HEK293T (cell line): ENCODE measurements at regions not wholly inside any gene's neighbourhood (a gene's known extent, or its start where the extent isn't known, plus 50 kb on each side); places are given as distances from the start of the nearest gene placed in this dataset.

Experiments used
- CTCF ChIA-PET: fragments of 350-600 bp; formaldehyde crosslinking; extraction: SDS; loops from one replicate; lab custom pipeline; 2021; ENCODE audit warnings: antibody characterized with exemption, inconsistent platforms; lab: Yijun Ruan, JAX
- POLR2A ChIA-PET: fragments of 350-600 bp; formaldehyde crosslinking; extraction: SDS; loops from one replicate; lab custom pipeline; 2020; ENCODE audit warnings: antibody characterized with exemption, inconsistent platforms; lab: Yijun Ruan, JAX
- DNase-seq: peaks from one replicate; pipeline ENCODE4 v3.0.0; 2012; ENCODE audit warnings: mixed read lengths; ENCODE audit errors: extremely low spot score
- ARNT ChIP-seq: fragments of 450-650 bp; IDR thresholded peaks from 2 replicates; pipeline ENCODE4 v1.6.1; 2017; ENCODE audit warnings: mild to moderate bottlenecking
- BHLHE40 ChIP-seq: fragments of 450-650 bp; IDR thresholded peaks from 2 replicates; pipeline ENCODE4 v1.6.1; 2016; ENCODE audit warnings: mild to moderate bottlenecking, moderate library complexity, borderline replicate concordance
- CTBP1 ChIP-seq: fragments of 450-650 bp; IDR thresholded peaks from 2 replicates; pipeline ENCODE4 v1.6.1; 2016; ENCODE audit warnings: borderline replicate concordance
- ELF4 ChIP-seq: fragments of 450-650 bp; IDR thresholded peaks from 2 replicates; pipeline ENCODE4 v1.6.1; 2017; ENCODE audit warnings: antibody characterized with exemption
- FOXA1 ChIP-seq: fragments of 450-650 bp; IDR thresholded peaks from 2 replicates; pipeline ENCODE4 v1.6.1; 2016; ENCODE audit warnings: mild to moderate bottlenecking
- FOXK2 ChIP-seq: fragments of 450-650 bp; IDR thresholded peaks from 2 replicates; pipeline ENCODE4 v1.6.1; 2016; ENCODE audit warnings: mild to moderate bottlenecking
- FOXM1 ChIP-seq: fragments of 450-650 bp; IDR thresholded peaks from 2 replicates; pipeline ENCODE4 v1.6.1; 2017; ENCODE audit warnings: mild to moderate bottlenecking, borderline replicate concordance
- HDGF ChIP-seq: fragments of 450-650 bp; IDR thresholded peaks from 2 replicates; pipeline ENCODE4 v1.6.1; 2017; ENCODE audit warnings: antibody characterized with exemption, borderline replicate concordance
- L3MBTL2 ChIP-seq: fragments of 450-650 bp; conservative IDR thresholded peaks from 2 replicates; pipeline ENCODE4 v1.6.1; 2016; ENCODE audit warnings: mild to moderate bottlenecking
- LEF1 ChIP-seq: fragments of 450-650 bp; IDR thresholded peaks from 2 replicates; pipeline ENCODE4 v1.6.1; 2017; ENCODE audit warnings: mild to moderate bottlenecking, borderline replicate concordance
- NFRKB ChIP-seq: fragments of 450-650 bp; IDR thresholded peaks from 2 replicates; pipeline ENCODE4 v1.6.1; 2016; ENCODE audit warnings: mild to moderate bottlenecking, moderate library complexity
- SP1 ChIP-seq: fragments of 450-650 bp; IDR thresholded peaks from 2 replicates; pipeline ENCODE4 v1.6.1; 2017
- SUZ12 ChIP-seq: fragments of 450-650 bp; IDR thresholded peaks from 2 replicates; pipeline ENCODE4 v1.6.1; 2016; ENCODE audit warnings: mild to moderate bottlenecking
- TARDBP ChIP-seq: fragments of 450-650 bp; IDR thresholded peaks from 2 replicates; pipeline ENCODE4 v1.6.1; 2016
- ZNF384 ChIP-seq: fragments of 450-650 bp; IDR thresholded peaks from 2 replicates; pipeline ENCODE4 v1.6.1; 2016
- TF ChIP-seq, protein P1 (sequence below): fragments of 450-650 bp; IDR thresholded peaks from 2 replicates; pipeline ENCODE4 v1.6.1; 2016

- no peak for DNase-seq
- ChIA-PET POLR2A (no interaction called here), CTCF (no interaction called here)
- TF ChIP-seq FOXA1 (no peak), NFRKB (no peak), L3MBTL2 (no peak)
These were observed 243.3 kb downstream of the SOX4 start for GRCh38 chr6:21836772-21837425.

DNA sequence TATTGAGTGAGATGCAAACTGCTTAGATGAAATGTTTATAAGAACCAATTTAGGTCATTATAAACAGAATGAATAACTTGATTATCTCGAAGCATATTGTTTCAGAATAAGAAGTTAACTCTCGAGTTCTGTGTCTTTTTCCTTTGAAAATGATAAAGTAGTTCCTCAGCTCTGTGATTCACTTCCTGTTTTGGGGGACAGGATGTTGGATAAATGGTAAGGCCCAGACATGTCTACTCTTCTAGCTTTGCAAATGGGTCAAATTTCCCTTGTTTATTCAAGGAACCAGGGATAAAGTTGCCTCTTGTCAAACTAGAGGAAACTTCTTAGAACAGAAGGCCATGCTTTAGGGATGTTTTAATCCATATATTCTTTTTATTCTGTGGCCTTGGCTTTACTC is 246.9 kb downstream of the SOX4 start:
- TF ChIP-seq SUZ12 (no peak), ZNF384 (no peak), NFRKB (no peak)
- ChIA-PET POLR2A (no interaction called here), CTCF (no interaction called here)
- DNase-seq = no peak

- ChIA-PET POLR2A (no interaction called here), CTCF (no interaction called here)
- no peak for DNase-seq
These were observed 249.5 kb downstream of the SOX4 start for GRCh38 chr6:21842875-21843645.

DNA sequence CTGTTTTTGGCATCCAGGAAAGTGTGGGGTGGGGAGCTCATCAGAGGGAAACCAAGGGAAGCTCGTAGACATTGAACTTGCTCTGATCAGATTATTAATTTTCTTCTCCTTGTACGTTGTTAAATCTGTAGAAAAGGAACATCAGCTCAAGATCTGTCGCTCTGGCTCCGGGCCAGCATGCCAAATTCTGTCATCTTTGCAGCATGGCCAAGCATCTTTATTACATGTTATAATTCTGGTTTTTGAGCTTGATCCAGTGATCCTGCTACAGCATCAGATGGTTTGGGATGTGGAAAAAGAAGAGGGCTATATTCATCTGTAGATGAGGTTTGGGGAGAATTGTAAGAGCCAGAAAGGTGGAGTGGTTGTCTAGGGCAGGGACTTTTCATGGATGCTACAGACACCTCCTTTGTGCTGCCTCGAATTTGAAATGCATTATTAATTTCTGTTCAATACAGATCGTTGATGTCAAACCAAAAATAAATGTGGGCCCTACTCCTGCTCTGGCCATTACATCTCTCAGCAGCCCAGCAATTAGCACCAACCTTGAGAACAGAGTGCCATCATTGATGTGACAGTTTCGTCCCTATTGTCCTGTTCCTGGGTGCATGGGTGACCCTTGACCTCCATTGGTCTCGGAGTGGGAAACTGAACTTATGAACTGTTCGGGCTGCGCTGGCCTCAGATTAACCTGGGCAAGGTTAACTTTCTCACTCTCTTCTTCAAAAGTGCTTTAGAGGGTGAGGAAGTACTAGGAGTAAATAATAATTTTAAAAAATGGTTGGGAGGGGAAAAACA is 250.8 kb downstream of the SOX4 start:
- ChIA-PET POLR2A (no interaction called here), CTCF (no interaction called here)
- no peak for DNase-seq
- TF ChIP-seq FOXK2 = no peak
- TF ChIP-seq ZNF384 = no peak
- TF ChIP-seq SP1 = no peak
- no peak for TF ChIP-seq HDGF
- no peak for TF ChIP-seq CTBP1
- TF ChIP-seq, protein P1, sequence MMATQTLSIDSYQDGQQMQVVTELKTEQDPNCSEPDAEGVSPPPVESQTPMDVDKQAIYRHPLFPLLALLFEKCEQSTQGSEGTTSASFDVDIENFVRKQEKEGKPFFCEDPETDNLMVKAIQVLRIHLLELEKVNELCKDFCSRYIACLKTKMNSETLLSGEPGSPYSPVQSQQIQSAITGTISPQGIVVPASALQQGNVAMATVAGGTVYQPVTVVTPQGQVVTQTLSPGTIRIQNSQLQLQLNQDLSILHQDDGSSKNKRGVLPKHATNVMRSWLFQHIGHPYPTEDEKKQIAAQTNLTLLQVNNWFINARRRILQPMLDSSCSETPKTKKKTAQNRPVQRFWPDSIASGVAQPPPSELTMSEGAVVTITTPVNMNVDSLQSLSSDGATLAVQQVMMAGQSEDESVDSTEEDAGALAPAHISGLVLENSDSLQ = no peak
- TF ChIP-seq BHLHE40 = no peak
- TF ChIP-seq TARDBP = no peak
- no peak for TF ChIP-seq LEF1
- no peak for TF ChIP-seq ELF4
- no peak for TF ChIP-seq FOXA1
- TF ChIP-seq NFRKB = no peak
- TF ChIP-seq FOXM1 = no peak
- no peak for TF ChIP-seq ARNT
- TF ChIP-seq SUZ12 = no peak
- no peak for TF ChIP-seq L3MBTL2

More at GRCh38 chr6:21842875-21843645, 249.5 kb downstream of the SOX4 start:
- TF ChIP-seq FOXK2 (no peak), FOXA1 (no peak), ZNF384 (no peak), ARNT (no peak), TARDBP (no peak)

- TF ChIP-seq LEF1 (no peak), L3MBTL2 (no peak), FOXA1 (no peak), ZNF384 (no peak), TARDBP (no peak), ELF4 (no peak), CTBP1 (no peak), HDGF (no peak), SP1 (no peak), BHLHE40 (no peak), FOXM1 (no peak), ARNT (no peak), FOXK2 (no peak), NFRKB (no peak), SUZ12 (no peak)
- TF ChIP-seq, protein P1 = no peak
- DNase-seq = no peak
- POLR2A ChIA-PET = no interaction called here
- CTCF ChIA-PET = no interaction called here
These were observed 251.5 kb downstream of the SOX4 start for GRCh38 chr6:21845018-21845417.

DNA sequence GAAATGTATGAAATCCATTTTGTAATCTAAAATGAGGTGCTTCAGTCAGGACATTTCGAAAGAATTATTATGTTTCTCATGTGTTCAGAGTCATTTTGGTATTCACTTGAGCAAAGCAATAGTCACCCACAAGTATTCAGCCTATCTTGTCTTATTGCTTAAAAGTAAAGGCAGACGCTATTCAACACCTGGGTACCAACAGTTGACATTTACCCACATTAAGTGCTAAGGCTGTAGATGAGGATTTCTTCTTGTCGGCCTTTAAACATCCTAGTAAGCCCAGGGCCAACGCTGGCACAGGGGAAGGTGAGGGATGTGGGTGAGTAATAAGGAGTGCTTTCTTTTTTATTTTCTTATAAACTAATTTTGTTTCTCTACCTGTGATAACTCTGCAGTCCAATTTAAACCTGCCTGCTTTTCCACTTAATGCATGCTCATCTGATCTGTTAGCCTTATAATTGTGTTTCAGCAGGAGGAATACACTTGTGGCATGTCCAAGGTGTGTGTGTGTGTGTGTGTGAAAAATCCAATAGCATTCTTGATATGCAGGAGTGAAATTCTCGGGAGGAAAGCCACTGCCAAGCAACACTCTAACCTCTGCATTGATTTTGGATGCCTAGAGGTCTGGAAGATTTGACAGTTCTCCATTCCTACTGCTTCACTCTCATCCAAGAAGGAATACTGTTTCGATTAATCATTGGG is 252.0 kb downstream of the SOX4 start:
- ChIA-PET POLR2A (no interaction called here), CTCF (no interaction called here)
- TF ChIP-seq LEF1 (no peak), ARNT (no peak), ZNF384 (no peak), FOXA1 (no peak), SP1 (no peak), FOXK2 (no peak)
- TF ChIP-seq, protein P1 = no peak
- no peak for DNase-seq
